Adrenal gland (tissue), 5 donors: ENCODE measurements at regions not wholly inside any gene's neighbourhood (a gene's known extent, or its start where the extent isn't known, plus 50 kb on each side); places are given as distances from the start of the nearest gene placed in this dataset.

ENCODE experiments used
- POLR2A ChIP-seq, 2 donors: fragments of 450-650 bp; IDR thresholded peaks; one replicate each; pipeline ENCODE4 v1.6.1; 2017; ENCODE audit warnings: antibody characterized with exemption in 2 of 2, mild to moderate bottlenecking in 2 of 2, moderate library complexity in 1 of 2
- TF ChIP-seq, protein P1 (sequence below), 6 experiments: fragments of 450-650 bp in 4 of 6; fragments of 200-600 bp in 2 of 6; sonication (generic) in 1 of 6; IDR thresholded peaks; 1 replicate in 5 of 6; 2 replicates in 1 of 6; pipeline versions ENCODE4 v1.5.1 to v1.8.0; 2016 to 2021; ENCODE audit warnings: antibody characterized with exemption in 6 of 6, mild to moderate bottlenecking in 2 of 6, moderate library complexity in 1 of 6
- donor health status: DM: no; HTN: no; CAD: no.

- no peak for TF ChIP-seq POLR2A (IDR thresholded peaks at IDR 0.05)
- TF ChIP-seq, protein P1, sequence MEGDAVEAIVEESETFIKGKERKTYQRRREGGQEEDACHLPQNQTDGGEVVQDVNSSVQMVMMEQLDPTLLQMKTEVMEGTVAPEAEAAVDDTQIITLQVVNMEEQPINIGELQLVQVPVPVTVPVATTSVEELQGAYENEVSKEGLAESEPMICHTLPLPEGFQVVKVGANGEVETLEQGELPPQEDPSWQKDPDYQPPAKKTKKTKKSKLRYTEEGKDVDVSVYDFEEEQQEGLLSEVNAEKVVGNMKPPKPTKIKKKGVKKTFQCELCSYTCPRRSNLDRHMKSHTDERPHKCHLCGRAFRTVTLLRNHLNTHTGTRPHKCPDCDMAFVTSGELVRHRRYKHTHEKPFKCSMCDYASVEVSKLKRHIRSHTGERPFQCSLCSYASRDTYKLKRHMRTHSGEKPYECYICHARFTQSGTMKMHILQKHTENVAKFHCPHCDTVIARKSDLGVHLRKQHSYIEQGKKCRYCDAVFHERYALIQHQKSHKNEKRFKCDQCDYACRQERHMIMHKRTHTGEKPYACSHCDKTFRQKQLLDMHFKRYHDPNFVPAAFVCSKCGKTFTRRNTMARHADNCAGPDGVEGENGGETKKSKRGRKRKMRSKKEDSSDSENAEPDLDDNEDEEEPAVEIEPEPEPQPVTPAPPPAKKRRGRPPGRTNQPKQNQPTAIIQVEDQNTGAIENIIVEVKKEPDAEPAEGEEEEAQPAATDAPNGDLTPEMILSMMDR (IDR thresholded peaks at IDR 0.05) = no peak
Measured at GRCh38 chr2:4900242-4900641, 791.9 kb upstream of the SOX11 start.
